ENCODE measurements at regions not wholly inside any gene's neighbourhood (a gene's known extent, or its start where the extent isn't known, plus 50 kb on each side); places are given as distances from the start of the nearest gene placed in this dataset.
"Not testable (repeated sequence)": the region's sequence is repeated elsewhere in the genome, so short reads cannot be mapped to it uniquely, and the experiment has no call there.

- FAIRE-seq (no peak), DNase-seq (ENCODE audit: extremely low spot score, insufficient read length, low read depth) (no peak)
Measured at GRCh38 chr18:1371724-1372123, 467.1 kb downstream of the ADCYAP1 start.

- DNase-seq (ENCODE audit: extremely low spot score, insufficient read length, low read depth) (no peak), FAIRE-seq (no peak)
Measured at GRCh38 chr18:1383465-1383864, 478.8 kb downstream of the ADCYAP1 start.

GRCh38 chr18:1388468-1388867 lies 483.8 kb downstream of the ADCYAP1 start:
- DNase-seq (ENCODE audit: extremely low spot score, insufficient read length, low read depth); FAIRE-seq: not testable (repeated sequence)

- DNase-seq (ENCODE audit: extremely low spot score, insufficient read length, low read depth) (no peak), FAIRE-seq (no peak)
Measured at GRCh38 chr18:1392046-1392445, 487.4 kb downstream of the ADCYAP1 start.

GRCh38 chr18:1392865-1393734 lies 488.4 kb downstream of the ADCYAP1 start:
- FAIRE-seq, result no peak

GRCh38 chr18:1393929-1394328 lies 489.3 kb downstream of the ADCYAP1 start:
- no peak for DNase-seq (ENCODE audit: extremely low spot score, insufficient read length, low read depth)
- no peak for FAIRE-seq

More at GRCh38 chr18:1392865-1393734, 488.4 kb downstream of the ADCYAP1 start:
- DNase-seq (ENCODE audit: extremely low spot score, insufficient read length, low read depth), result no peak

- DNase-seq (ENCODE audit: extremely low spot score, insufficient read length, low read depth), result no peak
- no peak for FAIRE-seq
Measured at GRCh38 chr18:1394426-1394825, 489.8 kb downstream of the ADCYAP1 start.

- no peak for DNase-seq (ENCODE audit: extremely low spot score, insufficient read length, low read depth)
- no peak for FAIRE-seq
Measured at GRCh38 chr18:1394966-1395365, 490.3 kb downstream of the ADCYAP1 start.

GRCh38 chr18:1408376-1408775 lies 503.7 kb downstream of the ADCYAP1 start:
- no peak for DNase-seq (ENCODE audit: extremely low spot score, insufficient read length, low read depth)
- no peak for FAIRE-seq

GRCh38 chr18:1412655-1413322 lies 508.1 kb downstream of the ADCYAP1 start:
- no peak for DNase-seq (ENCODE audit: extremely low spot score, insufficient read length, low read depth)
- FAIRE-seq, result no peak

GRCh38 chr18:1413323-1413675 lies 508.6 kb downstream of the ADCYAP1 start:
- FAIRE-seq (no peak), DNase-seq (ENCODE audit: extremely low spot score, insufficient read length, low read depth) (no peak)

- FAIRE-seq, result no peak
Measured at GRCh38 chr18:1416074-1416473, 511.4 kb downstream of the ADCYAP1 start.

GRCh38 chr18:1421502-1421901 lies 516.8 kb downstream of the ADCYAP1 start:
- DNase-seq (ENCODE audit: extremely low spot score, insufficient read length, low read depth) (no peak), FAIRE-seq (no peak)

More at GRCh38 chr18:1416074-1416473, 511.4 kb downstream of the ADCYAP1 start:
- DNase-seq (ENCODE audit: extremely low spot score, insufficient read length, low read depth), result no peak

- DNase-seq (ENCODE audit: extremely low spot score, insufficient read length, low read depth), result no peak
- no peak for FAIRE-seq
Measured at GRCh38 chr18:1422634-1423033, 518.0 kb downstream of the ADCYAP1 start.

- no peak for FAIRE-seq
- no peak for DNase-seq (ENCODE audit: extremely low spot score, insufficient read length, low read depth)
Measured at GRCh38 chr18:1425679-1426078, 521.0 kb downstream of the ADCYAP1 start.

- no peak for DNase-seq (ENCODE audit: extremely low spot score, insufficient read length, low read depth)
- FAIRE-seq, result no peak
Measured at GRCh38 chr18:1435487-1435886, 530.8 kb downstream of the ADCYAP1 start.

GRCh38 chr18:1436199-1436598 lies 531.5 kb downstream of the ADCYAP1 start:
- DNase-seq (ENCODE audit: extremely low spot score, insufficient read length, low read depth) (no peak), FAIRE-seq (no peak)

- no peak for FAIRE-seq
- DNase-seq (ENCODE audit: extremely low spot score, insufficient read length, low read depth), result no peak
Measured at GRCh38 chr18:1438458-1438910, 533.8 kb downstream of the ADCYAP1 start.

GRCh38 chr18:1438967-1439366 lies 534.3 kb downstream of the ADCYAP1 start:
- no peak for FAIRE-seq
- DNase-seq (ENCODE audit: extremely low spot score, insufficient read length, low read depth), result no peak

GRCh38 chr18:1444062-1444461 lies 539.4 kb downstream of the ADCYAP1 start:
- not testable (repeated sequence) for FAIRE-seq; DNase-seq (ENCODE audit: extremely low spot score, insufficient read length, low read depth)

- no peak for FAIRE-seq
Measured at GRCh38 chr18:1446765-1447164, 542.1 kb downstream of the ADCYAP1 start.

More at GRCh38 chr18:1446765-1447164, 542.1 kb downstream of the ADCYAP1 start:
- DNase-seq (ENCODE audit: extremely low spot score, insufficient read length, low read depth), result no peak

Measured in GM18507 (cell line).